ENCODE measurements at regions not wholly inside any gene's neighbourhood (a gene's known extent, or its start where the extent isn't known, plus 50 kb on each side); places are given as distances from the start of the nearest gene placed in this dataset.
A peak's percentile ranks its signal among the peaks of the same experiment; 100 is the strongest.

- Histone ChIP-seq H3K9ac (ENCODE audit: insufficient read depth in 1 of 2, low read length in 2 of 2) (no peak overlapping the region), H3K27ac (ENCODE audit: low read depth in 1 of 2, low read length in 1 of 2) (no peak overlapping the region), H3K27me3 (ENCODE audit: control insufficient read depth in 3 of 3, insufficient read depth in 3 of 3, low read length in 2 of 3) (no peaks in the 10 kb centered on the region), H3K36me3 (ENCODE audit: control insufficient read depth in 4 of 4, insufficient read depth in 4 of 4, low read length in 4 of 4) (no peaks in the 10 kb centered on the region), H3K9me3 (ENCODE audit: control insufficient read depth in 4 of 4, insufficient read depth in 3 of 4, low read length in 3 of 4) (peaks cover 0 to 6% (median 0%) of the 10 kb centered on the region in 4 donors), H3K4me3 (no peak overlapping the region), H3K4me1 (ENCODE audit: control insufficient read depth in 5 of 5, insufficient read depth in 5 of 5, low read length in 5 of 5) (no peaks in the 10 kb centered on the region)
- peak in 2 of 3 donors; percentile 20 to 30 for DNase-seq
- 89 to 91% methylated on average over 3 of the region's 3 CpGs for WGBS, 2 donors
- TF ChIP-seq, protein P1, sequence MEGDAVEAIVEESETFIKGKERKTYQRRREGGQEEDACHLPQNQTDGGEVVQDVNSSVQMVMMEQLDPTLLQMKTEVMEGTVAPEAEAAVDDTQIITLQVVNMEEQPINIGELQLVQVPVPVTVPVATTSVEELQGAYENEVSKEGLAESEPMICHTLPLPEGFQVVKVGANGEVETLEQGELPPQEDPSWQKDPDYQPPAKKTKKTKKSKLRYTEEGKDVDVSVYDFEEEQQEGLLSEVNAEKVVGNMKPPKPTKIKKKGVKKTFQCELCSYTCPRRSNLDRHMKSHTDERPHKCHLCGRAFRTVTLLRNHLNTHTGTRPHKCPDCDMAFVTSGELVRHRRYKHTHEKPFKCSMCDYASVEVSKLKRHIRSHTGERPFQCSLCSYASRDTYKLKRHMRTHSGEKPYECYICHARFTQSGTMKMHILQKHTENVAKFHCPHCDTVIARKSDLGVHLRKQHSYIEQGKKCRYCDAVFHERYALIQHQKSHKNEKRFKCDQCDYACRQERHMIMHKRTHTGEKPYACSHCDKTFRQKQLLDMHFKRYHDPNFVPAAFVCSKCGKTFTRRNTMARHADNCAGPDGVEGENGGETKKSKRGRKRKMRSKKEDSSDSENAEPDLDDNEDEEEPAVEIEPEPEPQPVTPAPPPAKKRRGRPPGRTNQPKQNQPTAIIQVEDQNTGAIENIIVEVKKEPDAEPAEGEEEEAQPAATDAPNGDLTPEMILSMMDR (IDR thresholded peaks at IDR 0.05; ENCODE audit: control extremely low read depth, extremely low read depth) = no peak
- no peak for ATAC-seq (ENCODE audit: insufficient read depth, low FRiP score)
Observed at GRCh38 chr9:87818308-87818707, 64.4 kb upstream of the SPATA31E1 start.

DNA sequence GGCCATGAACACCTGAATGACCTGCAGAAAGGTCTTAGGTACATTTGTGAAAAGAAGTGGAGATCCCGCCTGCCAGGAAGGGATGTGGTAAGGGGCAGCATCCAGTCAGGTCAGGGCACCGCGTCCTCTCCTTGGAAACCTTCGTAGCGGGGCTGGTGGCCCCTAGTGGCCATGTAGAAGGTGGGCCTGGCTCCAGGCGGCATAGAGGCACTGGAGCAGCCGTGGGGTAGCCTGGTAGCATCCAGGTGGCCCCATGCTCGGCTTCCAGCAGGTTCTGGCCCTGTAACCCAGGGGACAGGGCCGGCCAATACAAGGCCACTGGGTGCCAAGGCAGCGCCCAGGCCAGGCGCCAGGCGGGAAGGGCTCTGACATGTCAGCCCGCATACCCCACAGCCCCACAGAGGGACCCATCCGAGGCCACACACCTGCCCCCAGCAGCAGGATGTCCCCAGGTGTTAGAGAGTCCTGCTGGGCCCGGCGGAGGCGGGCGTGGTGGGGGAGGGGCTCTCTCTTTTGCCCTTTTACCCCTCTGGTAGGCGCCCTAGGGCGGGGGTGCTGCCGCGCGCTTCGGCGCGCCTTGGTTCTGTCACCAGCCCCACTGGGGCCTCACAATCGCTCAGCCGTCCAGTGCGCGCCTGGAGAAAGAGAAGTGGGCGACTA, 58.3 kb upstream of the SPATA31E1 start:
- ATAC-seq (ENCODE audit: insufficient read depth, low FRiP score) = no peak

GRCh38 chr9:87824886-87825285, 57.8 kb upstream of the SPATA31E1 start:
- Histone ChIP-seq H3K27ac (ENCODE audit: low read depth in 1 of 2, low read length in 1 of 2) (no peak overlapping the region), H3K36me3 (ENCODE audit: control insufficient read depth in 4 of 4, insufficient read depth in 4 of 4, low read length in 4 of 4) (no peaks in the 10 kb centered on the region), H3K27me3 (ENCODE audit: control insufficient read depth in 3 of 3, insufficient read depth in 3 of 3, low read length in 2 of 3) (no peaks in the 10 kb centered on the region), H3K4me1 (ENCODE audit: control insufficient read depth in 5 of 5, insufficient read depth in 5 of 5, low read length in 5 of 5) (no peaks in the 10 kb centered on the region), H3K4me3 (no peak overlapping the region), H3K9ac (ENCODE audit: insufficient read depth in 1 of 2, low read length in 2 of 2) (no peak overlapping the region), H3K9me3 (ENCODE audit: control insufficient read depth in 4 of 4, insufficient read depth in 3 of 4, low read length in 3 of 4) (peaks cover 0 to 12% (median 0%) of the 10 kb centered on the region in 4 donors)
- WGBS, 2 donors = 95 to 96% methylated on average over 24 of the region's 24 CpGs
- TF ChIP-seq, protein P1 (IDR thresholded peaks at IDR 0.05; ENCODE audit: control extremely low read depth, extremely low read depth) = no peak
- DNase-seq (no peak), ATAC-seq (ENCODE audit: insufficient read depth, low FRiP score) (no peak)

More for the DNA sequence above, 58.3 kb upstream of the SPATA31E1 start:
- H3K36me3 ChIP-seq (ENCODE audit: control insufficient read depth in 4 of 4, insufficient read depth in 4 of 4, low read length in 4 of 4) = no peaks in the 10 kb centered on the region
- peaks cover 0 to 12% (median 0%) of the 10 kb centered on the region in 4 donors for H3K9me3 ChIP-seq (ENCODE audit: control insufficient read depth in 4 of 4, insufficient read depth in 3 of 4, low read length in 3 of 4)
- TF ChIP-seq, protein P1 (IDR thresholded peaks at IDR 0.05; ENCODE audit: control extremely low read depth, extremely low read depth) = no peak
- no peaks in the 10 kb centered on the region for H3K4me1 ChIP-seq (ENCODE audit: control insufficient read depth in 5 of 5, insufficient read depth in 5 of 5, low read length in 5 of 5)
- H3K27me3 ChIP-seq (ENCODE audit: control insufficient read depth in 3 of 3, insufficient read depth in 3 of 3, low read length in 2 of 3) = no peaks in the 10 kb centered on the region
- no peak overlapping the region for H3K27ac ChIP-seq (ENCODE audit: low read depth in 1 of 2, low read length in 1 of 2)
- no peak overlapping the region for H3K9ac ChIP-seq (ENCODE audit: insufficient read depth in 1 of 2, low read length in 2 of 2)
- 95% methylated on average over 31 of the region's 31 CpGs for WGBS, 2 donors
- H3K4me3 ChIP-seq = no peak overlapping the region
- no peak for DNase-seq

DNA sequence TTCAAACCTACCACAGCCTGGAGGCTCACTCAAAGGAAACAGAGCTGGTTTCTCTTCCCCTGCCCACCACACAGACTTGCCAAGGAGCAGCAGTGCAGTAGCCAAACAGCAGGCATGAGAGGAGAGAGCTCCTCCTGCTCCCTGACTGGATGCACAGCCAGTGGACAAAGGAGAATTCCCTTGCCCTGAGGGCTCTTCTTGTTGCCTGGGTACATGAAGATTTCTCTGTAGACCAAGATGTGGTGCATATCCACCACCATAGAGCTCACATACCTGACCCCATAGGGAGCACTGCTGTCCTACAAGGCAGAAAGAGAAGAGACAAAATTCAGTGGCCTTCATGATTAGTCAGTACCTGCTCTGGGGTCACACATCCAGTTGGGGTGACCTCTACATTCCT, 56.3 kb upstream of the SPATA31E1 start:
- Histone ChIP-seq H3K4me3 (no peak overlapping the region), H3K9ac (ENCODE audit: insufficient read depth in 1 of 2, low read length in 2 of 2) (no peak overlapping the region), H3K4me1 (ENCODE audit: control insufficient read depth in 5 of 5, insufficient read depth in 5 of 5, low read length in 5 of 5) (no peaks in the 10 kb centered on the region), H3K36me3 (ENCODE audit: control insufficient read depth in 4 of 4, insufficient read depth in 4 of 4, low read length in 4 of 4) (no peaks in the 10 kb centered on the region), H3K9me3 (ENCODE audit: control insufficient read depth in 4 of 4, insufficient read depth in 3 of 4, low read length in 3 of 4) (peaks cover 0 to 6% (median 0%) of the 10 kb centered on the region in 4 donors), H3K27me3 (ENCODE audit: control insufficient read depth in 3 of 3, insufficient read depth in 3 of 3, low read length in 2 of 3) (no peaks in the 10 kb centered on the region), H3K27ac (ENCODE audit: low read depth in 1 of 2, low read length in 1 of 2) (no peak overlapping the region)
- TF ChIP-seq, protein P1 (IDR thresholded peaks at IDR 0.05; ENCODE audit: control extremely low read depth, extremely low read depth) = no peak
- DNase-seq = no peak
- ATAC-seq (ENCODE audit: insufficient read depth, low FRiP score) = no peak
